RWPE2 (cell line): ENCODE measurements at regions not wholly inside any gene's neighbourhood (a gene's known extent, or its start where the extent isn't known, plus 50 kb on each side); places are given as distances from the start of the nearest gene placed in this dataset.

ENCODE experiments used
- ATAC-seq: fragments of 200-7000 bp; cut with Tn5 transposase; 3 replicates; pipeline ENCODE4 v1.9.1; 2021; ENCODE audit warnings: low read depth
- DNase-seq: peaks from one replicate; pipeline ENCODE4 v3.0.0-alpha.2; 2020; ENCODE audit warnings: low spot score
- H3K27ac ChIP-seq: fragments of 450-650 bp; 2 replicates; pipeline ENCODE4 v1.5.1; 2017; ENCODE audit warnings: mild to moderate bottlenecking; ENCODE audit not compliant: poor library complexity, severe bottlenecking
- H3K27me3 ChIP-seq: fragments of 250-450 bp; sonication (Bioruptor Pico); 2 replicates; pipeline ENCODE4 v1.5.1; 2021; ENCODE audit warnings: mild to moderate bottlenecking, moderate library complexity; ENCODE audit not compliant: insufficient read depth, poor library complexity, severe bottlenecking
- H3K36me3 ChIP-seq: fragments of 250-450 bp; sonication (Bioruptor Pico); 2 replicates; pipeline ENCODE4 v1.5.1; 2020; ENCODE audit warnings: low read depth, mild to moderate bottlenecking, moderate library complexity
- H3K4me1 ChIP-seq: fragments of 250-450 bp; sonication (Bioruptor Pico); 2 replicates; pipeline ENCODE4 v1.5.1; 2021; ENCODE audit warnings: mild to moderate bottlenecking, moderate library complexity; ENCODE audit not compliant: insufficient read depth, poor library complexity, severe bottlenecking
- H3K4me3 ChIP-seq: fragments of 250-450 bp; sonication (Bioruptor Pico); 2 replicates; pipeline ENCODE4 v1.5.1; 2021; ENCODE audit warnings: mild to moderate bottlenecking, moderate library complexity; ENCODE audit not compliant: severe bottlenecking
- H3K9me3 ChIP-seq: fragments of 250-450 bp; sonication (Bioruptor Pico); 2 replicates; pipeline ENCODE4 v1.5.1; 2021; ENCODE audit warnings: mild to moderate bottlenecking, moderate library complexity; ENCODE audit not compliant: severe bottlenecking
- CTCF ChIP-seq: fragments of 450-650 bp; IDR thresholded peaks from one replicate; pipeline ENCODE4 v1.5.1; 2017; ENCODE audit warnings: mild to moderate bottlenecking, moderate library complexity; ENCODE audit not compliant: poor library complexity, severe bottlenecking

DNA sequence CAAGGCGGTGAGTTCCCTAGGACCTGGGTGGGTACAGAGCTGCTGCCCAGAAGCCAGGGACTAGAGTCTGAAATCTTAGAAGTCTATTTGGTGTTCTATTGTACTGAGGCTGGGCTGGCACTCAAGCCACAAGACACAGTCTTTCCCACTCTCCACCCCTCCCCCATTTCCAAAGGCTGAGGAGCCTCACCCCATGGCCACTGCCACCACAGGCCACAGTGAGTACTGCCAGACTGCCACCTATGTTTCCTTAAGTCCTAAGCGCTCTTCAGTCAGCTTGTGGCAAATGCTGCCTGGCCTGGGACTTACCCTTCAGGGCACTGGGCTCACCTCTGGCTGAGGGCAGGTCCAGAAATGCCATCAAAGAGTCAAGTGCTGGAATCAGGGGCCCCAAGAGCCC lies 469.3 kb downstream of the HAO1 start:
- ATAC-seq = no peak
- Histone ChIP-seq H3K27ac (no peak overlapping the region), H3K4me3 (no peak overlapping the region), H3K4me1 (no peaks in the 10 kb centered on the region), H3K27me3 (no peaks in the 10 kb centered on the region), H3K36me3 (no peaks in the 10 kb centered on the region), H3K9me3 (peaks cover 2% of the 10 kb centered on the region)
- no peak for DNase-seq
- no peak for TF ChIP-seq CTCF

- no peak for ATAC-seq
- H3K4me1 ChIP-seq = no peaks in the 10 kb centered on the region
- no peak for TF ChIP-seq CTCF
- H3K4me3 ChIP-seq = no peak overlapping the region
- H3K9me3 ChIP-seq = no peaks in the 10 kb centered on the region
- no peak overlapping the region for H3K27ac ChIP-seq
- H3K27me3 ChIP-seq = no peaks in the 10 kb centered on the region
- no peak for DNase-seq
- no peaks in the 10 kb centered on the region for H3K36me3 ChIP-seq
Measured at GRCh38 chr20:7490288-7490687, 450.0 kb downstream of the HAO1 start.

DNA sequence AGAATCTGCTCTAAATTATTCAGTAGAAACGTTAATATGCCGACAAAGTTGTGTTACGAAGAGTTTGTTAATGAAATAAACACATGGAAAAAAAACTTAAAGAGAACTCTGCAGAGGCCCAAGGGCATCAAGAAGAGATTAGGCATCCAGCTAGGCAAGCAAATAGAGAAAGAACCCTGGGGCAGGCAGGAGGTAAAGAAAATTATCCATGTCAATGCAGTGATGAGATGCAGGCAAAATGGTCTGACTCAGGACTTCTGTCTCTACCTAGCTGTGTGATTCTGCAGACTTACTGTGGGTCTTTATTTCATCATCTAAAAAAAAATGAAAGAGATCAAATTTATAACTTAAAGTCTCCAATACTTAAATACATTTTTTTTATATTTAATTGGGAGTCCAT lies 448.0 kb downstream of the HAO1 start:
- Histone ChIP-seq H3K4me3 (no peak overlapping the region), H3K9me3 (no peaks in the 10 kb centered on the region), H3K27me3 (no peaks in the 10 kb centered on the region), H3K4me1 (peaks cover 4% of the 10 kb centered on the region), H3K36me3 (no peaks in the 10 kb centered on the region), H3K27ac (no peak overlapping the region)
- no peak for DNase-seq
- no peak for ATAC-seq
- TF ChIP-seq CTCF = no peak

GRCh38 chr20:7493311-7493710 lies 446.9 kb downstream of the HAO1 start:
- DNase-seq (no peak), ATAC-seq (no peak)
- Histone ChIP-seq H3K4me1 (peaks cover 14% of the 10 kb centered on the region), H3K36me3 (no peaks in the 10 kb centered on the region), H3K9me3 (no peaks in the 10 kb centered on the region), H3K27ac (no peak overlapping the region), H3K4me3 (no peak overlapping the region), H3K27me3 (no peaks in the 10 kb centered on the region)
- no peak for TF ChIP-seq CTCF

GRCh38 chr20:7496394-7496991 lies 443.8 kb downstream of the HAO1 start:
- DNase-seq (no peak), ATAC-seq (no peak)
- Histone ChIP-seq H3K4me3 (no peak overlapping the region), H3K36me3 (no peaks in the 10 kb centered on the region), H3K27me3 (no peaks in the 10 kb centered on the region), H3K9me3 (no peaks in the 10 kb centered on the region), H3K4me1 (peaks cover 29% of the 10 kb centered on the region), H3K27ac (peak overlapping the region; percentile 94)
- no peak for TF ChIP-seq CTCF
